ENCODE measurements at regions not wholly inside any gene's neighbourhood (a gene's known extent, or its start where the extent isn't known, plus 50 kb on each side); places are given as distances from the start of the nearest gene placed in this dataset.

DNA sequence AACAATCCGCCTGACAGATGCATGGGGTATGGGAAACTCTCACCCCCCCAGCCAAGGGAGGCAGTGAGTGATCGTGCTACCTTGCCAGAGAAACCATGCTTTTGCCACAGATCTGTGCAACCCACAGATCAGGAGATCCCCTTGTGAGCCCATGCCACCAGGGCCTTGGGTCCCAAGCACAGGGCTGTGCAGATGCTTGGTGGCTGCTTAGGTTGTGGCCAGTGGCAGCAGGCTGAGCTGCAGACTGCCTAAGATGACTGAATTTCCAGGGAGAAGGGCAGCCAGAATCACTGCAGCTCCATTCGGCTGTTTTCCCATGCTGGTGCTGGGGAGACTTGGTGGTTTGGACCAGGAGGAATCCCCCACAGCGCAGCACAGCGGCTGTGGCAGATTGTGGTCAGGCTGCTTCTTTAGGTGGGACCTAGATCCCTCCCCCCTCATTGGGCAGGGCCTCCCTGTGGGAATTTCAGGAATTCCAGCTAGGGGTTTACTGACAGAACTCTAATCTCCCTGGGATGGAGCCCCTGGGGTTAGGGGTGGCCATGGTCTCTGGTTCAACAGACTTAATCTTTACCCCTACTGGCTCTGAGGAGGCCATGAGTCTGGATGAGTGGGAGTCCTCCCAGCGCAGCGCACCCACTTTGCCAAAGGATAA lies 264.6 kb upstream of the DAAM1 start:
- Histone ChIP-seq H3K4me3 (ENCODE audit: low read length) (no peak overlapping the region), H3K4me1 (ENCODE audit: control insufficient read depth, low read length) (no peaks in the 10 kb centered on the region), H3K36me3 (ENCODE audit: control insufficient read depth, low read length) (no peaks in the 10 kb centered on the region), H3K27me3 (ENCODE audit: control insufficient read depth, low read length) (no peaks in the 10 kb centered on the region), H3K27ac (ENCODE audit: low read depth, low read length) (no peak overlapping the region), H3F3A (ENCODE audit: control insufficient read depth, insufficient read depth) (no peaks in the 10 kb centered on the region), H3K79me2 (ENCODE audit: control insufficient read depth, low read length) (no peaks in the 10 kb centered on the region), H3K9me2 (replicated peaks; ENCODE audit: control insufficient read depth, low read length) (no peaks in the 10 kb centered on the region), H3K9me3 (ENCODE audit: control insufficient read depth, insufficient read depth, low read length) (no peaks in the 10 kb centered on the region), H4K20me1 (ENCODE audit: control insufficient read depth, insufficient read depth, low read depth, low read length) (no peaks in the 10 kb centered on the region), H3K4me2 (ENCODE audit: low read length) (no peak overlapping the region)
- TF ChIP-seq, protein P1, sequence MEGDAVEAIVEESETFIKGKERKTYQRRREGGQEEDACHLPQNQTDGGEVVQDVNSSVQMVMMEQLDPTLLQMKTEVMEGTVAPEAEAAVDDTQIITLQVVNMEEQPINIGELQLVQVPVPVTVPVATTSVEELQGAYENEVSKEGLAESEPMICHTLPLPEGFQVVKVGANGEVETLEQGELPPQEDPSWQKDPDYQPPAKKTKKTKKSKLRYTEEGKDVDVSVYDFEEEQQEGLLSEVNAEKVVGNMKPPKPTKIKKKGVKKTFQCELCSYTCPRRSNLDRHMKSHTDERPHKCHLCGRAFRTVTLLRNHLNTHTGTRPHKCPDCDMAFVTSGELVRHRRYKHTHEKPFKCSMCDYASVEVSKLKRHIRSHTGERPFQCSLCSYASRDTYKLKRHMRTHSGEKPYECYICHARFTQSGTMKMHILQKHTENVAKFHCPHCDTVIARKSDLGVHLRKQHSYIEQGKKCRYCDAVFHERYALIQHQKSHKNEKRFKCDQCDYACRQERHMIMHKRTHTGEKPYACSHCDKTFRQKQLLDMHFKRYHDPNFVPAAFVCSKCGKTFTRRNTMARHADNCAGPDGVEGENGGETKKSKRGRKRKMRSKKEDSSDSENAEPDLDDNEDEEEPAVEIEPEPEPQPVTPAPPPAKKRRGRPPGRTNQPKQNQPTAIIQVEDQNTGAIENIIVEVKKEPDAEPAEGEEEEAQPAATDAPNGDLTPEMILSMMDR (IDR thresholded peaks at IDR 0.05; ENCODE audit: low read depth, low read length, poor library complexity, severe bottlenecking) = no peak
- TF ChIP-seq EZH2phosphoT487 (IDR thresholded peaks at IDR 0.05; ENCODE audit: borderline replicate concordance, low read length) = no peak

DNA sequence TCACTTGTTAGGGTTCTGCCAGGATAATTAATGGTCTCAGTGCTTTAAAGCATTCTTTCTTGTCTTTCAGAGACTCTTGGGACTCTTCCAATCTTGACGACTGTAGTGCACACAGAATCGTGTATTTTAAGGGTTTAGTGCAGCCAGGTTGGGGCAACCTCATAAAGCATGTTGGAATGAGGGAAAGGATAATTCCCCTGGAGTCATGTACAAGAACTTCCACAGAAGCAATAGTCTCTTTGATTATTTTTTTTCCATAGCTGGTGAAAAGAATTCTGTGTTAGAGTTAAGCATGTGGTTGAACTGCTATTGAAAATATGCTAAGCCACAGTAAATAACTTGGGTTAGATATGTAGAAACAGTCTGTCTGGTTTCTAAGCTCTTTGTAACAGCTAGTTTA lies 246.8 kb upstream of the DAAM1 start:
- H3F3A ChIP-seq (ENCODE audit: control insufficient read depth, insufficient read depth) = no peaks in the 10 kb centered on the region
- H3K79me2 ChIP-seq (ENCODE audit: control insufficient read depth, low read length) = no peaks in the 10 kb centered on the region
- no peak overlapping the region for H3K4me2 ChIP-seq (ENCODE audit: low read length)
- no peaks in the 10 kb centered on the region for H3K27me3 ChIP-seq (ENCODE audit: control insufficient read depth, low read length)
- H4K20me1 ChIP-seq (ENCODE audit: control insufficient read depth, insufficient read depth, low read depth, low read length) = no peaks in the 10 kb centered on the region
- TF ChIP-seq, protein P1 (IDR thresholded peaks at IDR 0.05; ENCODE audit: low read depth, low read length, poor library complexity, severe bottlenecking) = no peak
- no peak for TF ChIP-seq EZH2phosphoT487 (IDR thresholded peaks at IDR 0.05; ENCODE audit: borderline replicate concordance, low read length)
- no peak overlapping the region for H3K4me3 ChIP-seq (ENCODE audit: low read length)
- H3K9me2 ChIP-seq (replicated peaks; ENCODE audit: control insufficient read depth, low read length) = no peaks in the 10 kb centered on the region
- no peaks in the 10 kb centered on the region for H3K36me3 ChIP-seq (ENCODE audit: control insufficient read depth, low read length)
- no peaks in the 10 kb centered on the region for H3K9me3 ChIP-seq (ENCODE audit: control insufficient read depth, insufficient read depth, low read length)
- H3K4me1 ChIP-seq (ENCODE audit: control insufficient read depth, low read length) = no peaks in the 10 kb centered on the region
- H3K27ac ChIP-seq (ENCODE audit: low read depth, low read length) = no peak overlapping the region

GRCh38 chr14:58942516-58942915 lies 246.0 kb upstream of the DAAM1 start:
- Histone ChIP-seq H3K27me3 (ENCODE audit: control insufficient read depth, low read length) (no peaks in the 10 kb centered on the region), H3K9me3 (ENCODE audit: control insufficient read depth, insufficient read depth, low read length) (no peaks in the 10 kb centered on the region), H4K20me1 (ENCODE audit: control insufficient read depth, insufficient read depth, low read depth, low read length) (no peaks in the 10 kb centered on the region), H3K79me2 (ENCODE audit: control insufficient read depth, low read length) (no peaks in the 10 kb centered on the region), H3K4me1 (ENCODE audit: control insufficient read depth, low read length) (no peaks in the 10 kb centered on the region), H3F3A (ENCODE audit: control insufficient read depth, insufficient read depth) (no peaks in the 10 kb centered on the region), H3K4me3 (ENCODE audit: low read length) (no peak overlapping the region), H3K36me3 (ENCODE audit: control insufficient read depth, low read length) (no peaks in the 10 kb centered on the region), H3K9me2 (replicated peaks; ENCODE audit: control insufficient read depth, low read length) (no peaks in the 10 kb centered on the region), H3K27ac (ENCODE audit: low read depth, low read length) (no peak overlapping the region), H3K4me2 (ENCODE audit: low read length) (no peak overlapping the region)
- TF ChIP-seq, protein P1 (IDR thresholded peaks at IDR 0.05; ENCODE audit: low read depth, low read length, poor library complexity, severe bottlenecking) = no peak
- TF ChIP-seq EZH2phosphoT487 (IDR thresholded peaks at IDR 0.05; ENCODE audit: borderline replicate concordance, low read length) = no peak

Measured in DOHH2 (cell line).